GM13977 (cell line): ENCODE measurements at regions not wholly inside any gene's neighbourhood (a gene's known extent, or its start where the extent isn't known, plus 50 kb on each side); places are given as distances from the start of the nearest gene placed in this dataset.

Experiments
- DNase-seq: peaks from one replicate; pipeline ENCODE4 v3.0.0; 2012; ENCODE audit warnings: low spot score
- in situ Hi-C: fragments of 300-500 bp; cut with MboI; formaldehyde crosslinking; loops from one replicate; pipeline ENCODE4 v1.12.0; 2022; ENCODE audit warnings: low sequenced_read_pairs, low pct_unique_long_range_greater_than_20kb, mixed read lengths, inconsistent platforms; ENCODE audit not compliant: unreplicated experiment
- TF ChIP-seq, protein P1 (sequence below): IDR thresholded peaks from 2 replicates; pipeline ENCODE4 v1.5.1; 2012; ENCODE audit warnings: mild to moderate bottlenecking, control low read depth; ENCODE audit not compliant: insufficient read depth; ENCODE audit errors: extremely low read depth, missing control alignments

DNA sequence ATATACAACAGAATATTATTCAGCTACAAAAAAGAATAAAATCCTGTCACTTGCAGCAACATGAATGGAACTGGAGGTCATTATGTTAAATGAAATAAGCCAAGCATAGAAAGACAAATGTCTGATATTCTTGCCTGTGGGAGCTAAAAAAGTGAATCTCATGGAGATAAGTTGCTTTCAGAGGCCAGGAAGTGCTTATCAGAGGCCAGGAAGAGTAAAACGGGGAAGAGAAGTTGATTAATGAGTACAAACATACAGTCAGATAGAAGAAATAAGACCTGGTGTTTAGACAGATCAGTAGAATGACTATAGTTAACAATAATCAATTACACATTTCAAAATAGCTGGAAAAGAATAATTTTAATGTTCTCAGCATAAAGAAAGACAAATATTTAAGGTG, 54.4 kb upstream of the CPHXL start:
- DNase-seq: no peak
- in situ Hi-C loops: loop anchor here (25.0 kb wide), 2 partner anchors 882 to 1407 kb away; partner anchors contain the start of genes MON1B and SYCE1L
- TF ChIP-seq, protein P1, sequence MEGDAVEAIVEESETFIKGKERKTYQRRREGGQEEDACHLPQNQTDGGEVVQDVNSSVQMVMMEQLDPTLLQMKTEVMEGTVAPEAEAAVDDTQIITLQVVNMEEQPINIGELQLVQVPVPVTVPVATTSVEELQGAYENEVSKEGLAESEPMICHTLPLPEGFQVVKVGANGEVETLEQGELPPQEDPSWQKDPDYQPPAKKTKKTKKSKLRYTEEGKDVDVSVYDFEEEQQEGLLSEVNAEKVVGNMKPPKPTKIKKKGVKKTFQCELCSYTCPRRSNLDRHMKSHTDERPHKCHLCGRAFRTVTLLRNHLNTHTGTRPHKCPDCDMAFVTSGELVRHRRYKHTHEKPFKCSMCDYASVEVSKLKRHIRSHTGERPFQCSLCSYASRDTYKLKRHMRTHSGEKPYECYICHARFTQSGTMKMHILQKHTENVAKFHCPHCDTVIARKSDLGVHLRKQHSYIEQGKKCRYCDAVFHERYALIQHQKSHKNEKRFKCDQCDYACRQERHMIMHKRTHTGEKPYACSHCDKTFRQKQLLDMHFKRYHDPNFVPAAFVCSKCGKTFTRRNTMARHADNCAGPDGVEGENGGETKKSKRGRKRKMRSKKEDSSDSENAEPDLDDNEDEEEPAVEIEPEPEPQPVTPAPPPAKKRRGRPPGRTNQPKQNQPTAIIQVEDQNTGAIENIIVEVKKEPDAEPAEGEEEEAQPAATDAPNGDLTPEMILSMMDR: no peak

DNA sequence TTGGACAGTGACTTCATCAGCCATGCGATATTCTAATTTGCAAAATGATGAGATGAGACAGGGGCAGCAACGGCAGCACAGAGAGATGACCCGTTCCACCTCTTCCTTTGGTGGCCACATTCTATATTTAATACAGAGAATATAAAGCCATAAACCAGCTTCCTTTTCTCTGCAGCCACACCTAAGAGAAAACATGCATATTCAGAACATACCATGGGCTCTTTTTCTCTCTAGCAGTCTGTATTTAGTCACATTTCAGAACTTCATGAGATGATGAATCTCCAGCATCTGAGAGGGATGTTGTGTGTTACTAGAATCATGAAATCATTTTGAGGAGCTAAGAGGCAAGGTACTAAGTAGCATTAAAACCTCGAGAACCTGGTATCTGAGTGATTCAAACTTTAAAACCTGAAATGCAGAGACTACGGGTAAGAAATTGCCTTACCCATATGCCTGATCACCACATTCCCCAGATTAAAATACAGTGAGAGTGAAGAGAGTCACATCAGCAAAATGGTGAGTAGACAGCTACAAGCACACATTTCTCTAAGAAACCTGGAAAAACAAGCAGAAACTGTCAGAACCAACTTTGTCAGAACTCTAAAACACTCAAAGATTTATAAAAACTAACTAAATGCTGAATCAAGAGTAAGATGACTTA, 55.5 kb upstream of the CPHXL start:
- in situ Hi-C loops: loop anchor here (25.0 kb wide), 2 partner anchors 880 to 1405 kb away; partner anchors contain the start of genes MON1B and SYCE1L
- TF ChIP-seq, protein P1: no peak
- DNase-seq: no peak

DNA sequence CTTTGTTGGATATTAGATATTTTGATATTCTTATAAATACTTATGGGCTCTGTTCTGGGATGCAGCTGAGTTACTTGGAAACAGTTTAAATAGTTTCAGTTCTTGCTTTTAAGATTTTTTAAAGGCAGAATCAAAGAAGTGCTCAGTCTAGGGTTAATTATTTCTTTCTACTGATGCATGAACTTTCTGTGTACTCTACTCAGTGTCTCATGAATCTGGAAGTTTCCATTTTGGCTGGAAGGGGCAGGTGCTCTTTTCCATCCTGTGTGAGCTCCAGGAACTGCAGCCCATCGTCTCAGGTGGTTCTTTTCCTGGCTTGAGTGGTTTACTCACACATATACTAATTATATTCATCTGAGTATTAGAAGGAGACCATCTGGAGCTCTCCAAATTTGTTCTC, 61.1 kb upstream of the CPHXL start:
- DNase-seq: no peak
- in situ Hi-C loops: loop anchor here (25.0 kb wide), 2 partner anchors 875 to 1400 kb away; partner anchors contain the start of genes MON1B and SYCE1L
- TF ChIP-seq, protein P1: no peak

DNA sequence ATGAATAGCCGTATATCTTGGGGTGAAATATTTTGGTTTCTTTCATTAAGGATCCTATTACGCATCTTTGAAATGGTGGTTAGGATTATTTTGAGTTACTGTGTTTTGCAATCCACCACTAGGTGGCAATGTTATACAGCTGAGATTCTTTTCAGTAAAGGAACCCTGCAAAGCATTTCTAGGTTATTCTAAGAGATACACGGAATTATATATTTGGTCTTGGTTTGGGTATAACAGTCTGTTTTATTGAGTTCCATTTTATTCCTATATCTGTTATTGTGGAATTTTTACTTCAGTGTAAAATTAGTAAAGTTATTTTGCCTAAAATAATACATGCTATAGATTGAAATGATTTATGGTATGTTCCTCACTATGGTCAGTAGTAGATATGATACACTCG, 62.9 kb upstream of the CPHXL start:
- TF ChIP-seq, protein P1: peak; percentile 75
- peak; percentile 61 for DNase-seq
- in situ Hi-C loops: loop anchor here (25.0 kb wide), 2 partner anchors 873 to 1398 kb away; partner anchors contain the start of genes MON1B and SYCE1L

DNA sequence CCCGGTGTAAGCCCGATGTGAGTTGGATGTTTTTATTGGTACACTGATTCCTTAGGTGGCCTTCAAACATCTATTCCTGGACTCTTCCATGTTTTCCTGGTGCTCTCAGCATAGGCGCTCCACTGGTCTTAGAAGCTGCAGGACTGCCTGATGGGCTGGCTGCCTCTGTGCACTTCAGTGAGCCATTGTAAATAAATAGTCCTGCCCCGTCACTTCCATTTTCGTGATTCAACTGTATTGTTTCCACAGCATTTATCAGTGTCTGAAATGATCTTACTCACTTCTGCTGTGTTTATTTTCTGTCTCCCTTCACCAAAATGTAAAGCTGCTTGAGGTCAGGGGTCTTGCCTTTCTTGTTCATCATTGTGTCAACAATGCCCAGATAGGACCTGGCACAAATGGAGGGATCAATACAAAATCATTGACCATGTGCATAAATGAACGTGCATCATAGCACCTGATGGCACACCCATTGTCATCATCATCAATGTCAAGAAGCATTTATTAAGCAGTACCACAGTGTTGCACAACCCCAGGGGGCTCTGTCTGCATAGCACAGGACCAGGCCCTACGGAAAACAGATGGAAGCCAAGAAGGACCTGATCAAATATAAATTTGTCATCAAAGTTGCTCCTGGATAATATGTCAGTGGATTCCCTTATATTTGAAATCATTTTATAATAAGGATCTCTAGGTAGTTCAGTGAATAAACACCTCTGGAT, 66.6 kb upstream of the CPHXL start:
- TF ChIP-seq, protein P1: no peak
- in situ Hi-C loops: loop anchor here (25.0 kb wide), 2 partner anchors 869 to 1394 kb away; partner anchors contain the start of genes MON1B and SYCE1L
- DNase-seq: no peak

DNA sequence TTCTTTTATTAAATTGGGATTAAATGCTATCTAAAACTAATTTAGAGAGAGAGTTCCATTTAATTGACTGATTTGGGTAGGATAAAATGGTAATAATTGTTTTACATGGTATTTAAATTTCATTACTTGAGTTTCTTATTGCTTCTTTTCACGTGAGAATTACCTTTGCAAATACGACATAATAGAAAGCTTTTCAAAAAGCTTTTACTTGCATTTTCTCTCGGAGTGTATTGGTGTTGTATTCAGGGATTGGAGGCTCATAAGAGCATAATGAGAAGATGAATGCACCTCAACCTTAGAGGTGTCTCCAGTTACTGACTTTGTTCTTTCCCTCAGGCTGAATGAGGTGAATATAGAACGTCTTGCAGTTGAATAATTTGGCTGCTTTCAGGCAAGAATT, 67.4 kb upstream of the CPHXL start:
- TF ChIP-seq, protein P1: no peak
- in situ Hi-C loops: loop anchor here (25.0 kb wide), 2 partner anchors 869 to 1394 kb away; partner anchors contain the start of genes MON1B and SYCE1L
- DNase-seq: no peak
